OCI-LY7 (cell line): ENCODE measurements at regions not wholly inside any gene's neighbourhood (a gene's known extent, or its start where the extent isn't known, plus 50 kb on each side); places are given as distances from the start of the nearest gene placed in this dataset.
"Not testable (repeated sequence)": the region's sequence is repeated elsewhere in the genome, so short reads cannot be mapped to it uniquely, and the experiment has no call there.

Source experiments
- BruUV-seq: library from RNA; stranded (reverse); fragments of 400-500 nt; replicated peaks from 2 replicates; lab custom pipeline; 2021; lab: Mats Ljungman, UMichigan
- CTCF ChIA-PET: fragments of 300-600 bp; sonication (Branson Sonifier 250); formaldehyde crosslinking; loops from one replicate; lab custom pipeline; 2022; ENCODE audit warnings: antibody characterized with exemption; ENCODE audit not compliant: unreplicated experiment; lab: Charles Lee
- POLR2A ChIA-PET: fragments of 300-600 bp; sonication (Branson Sonifier 250); formaldehyde crosslinking; loops from one replicate; lab custom pipeline; 2022; ENCODE audit warnings: antibody characterized with exemption; lab: Charles Lee
- DNase-seq: peaks from one replicate; pipeline ENCODE4 v3.0.0-alpha.2; 2015; ENCODE audit warnings: low spot score
- H2AFZ ChIP-seq: fragments of 200-600 bp; sonication (generic), shearing (Covaris generic); 2 replicates; pipeline ENCODE4 v1.6.1; 2014; ENCODE audit warnings: mild to moderate bottlenecking, antibody characterized with exemption, low read length, moderate library complexity
- H3K27ac ChIP-seq: fragments of 200-600 bp; sonication (generic); 2 replicates; pipeline ENCODE4 v1.5.1; 2014; ENCODE audit warnings: mixed run types, low read depth, mild to moderate bottlenecking, moderate library complexity, low read length, inconsistent platforms; ENCODE audit not compliant: poor library complexity, severe bottlenecking
- H3K36me3 ChIP-seq: fragments of 200-600 bp; sonication (generic); 2 replicates; pipeline ENCODE4 v1.6.1; 2014; ENCODE audit warnings: mild to moderate bottlenecking, antibody characterized with exemption, low read length, moderate library complexity, mixed read lengths; ENCODE audit not compliant: insufficient read depth
- H3K4me1 ChIP-seq: fragments of 200-600 bp; sonication (generic); 2 replicates; pipeline ENCODE4 v1.5.1; 2014; ENCODE audit warnings: mild to moderate bottlenecking, low read length; ENCODE audit not compliant: insufficient read depth, poor library complexity, severe bottlenecking
- H3K4me2 ChIP-seq: fragments of 200-600 bp; sonication (generic); 2 replicates; pipeline ENCODE4 v1.6.1; 2014; ENCODE audit warnings: mild to moderate bottlenecking, low read length
- H3K4me3 ChIP-seq: fragments of 200-600 bp; sonication (generic); 2 replicates; pipeline ENCODE4 v1.5.1; 2014; ENCODE audit warnings: mild to moderate bottlenecking, low read depth, low read length; ENCODE audit not compliant: poor library complexity, severe bottlenecking
- H3K79me2 ChIP-seq: fragments of 200-600 bp; sonication (generic); 2 replicates; pipeline ENCODE4 v1.6.1; 2016; ENCODE audit warnings: low read depth, mild to moderate bottlenecking, low read length, moderate library complexity, mixed read lengths; ENCODE audit not compliant: insufficient read depth
- H3K9me2 ChIP-seq: fragments of 200-600 bp; sonication (generic); 2 replicates; pipeline ENCODE4 v1.6.1; 2016; ENCODE audit warnings: mild to moderate bottlenecking, low read length, mixed read lengths; ENCODE audit not compliant: insufficient read depth
- H3K9me3 ChIP-seq: fragments of 200-600 bp; sonication (generic); 2 replicates; pipeline ENCODE4 v1.6.1; 2014; ENCODE audit warnings: mild to moderate bottlenecking, mixed run types, low read length, mixed read lengths
- H4K20me1 ChIP-seq: fragments of 200-600 bp; sonication (generic); 2 replicates; pipeline ENCODE4 v1.6.1; 2014; ENCODE audit warnings: mild to moderate bottlenecking, antibody characterized with exemption, low read length, moderate library complexity, mixed read lengths; ENCODE audit not compliant: insufficient read depth
- EZH2phosphoT487 ChIP-seq: fragments of 200-600 bp; sonication (generic); IDR thresholded peaks from 2 replicates; pipeline ENCODE4 v1.6.1; 2018; ENCODE audit warnings: low read depth, borderline replicate concordance, mild to moderate bottlenecking, mixed run types, antibody characterized with exemption, low read length, moderate library complexity, mixed read lengths
- intact Hi-C: fragments of 100-400 bp; cut with micrococcal nuclease; formaldehyde crosslinking; loops from one replicate; pipeline ENCODE4 v1.10.0; 2022; ENCODE audit not compliant: unreplicated experiment
- TF ChIP-seq, protein P1 (sequence below): fragments of 200-600 bp; sonication (generic); conservative IDR thresholded peaks from 2 replicates; pipeline ENCODE4 v1.5.1; 2014; ENCODE audit warnings: mild to moderate bottlenecking, antibody characterized with exemption, low read length, moderate library complexity, mixed read lengths

DNA sequence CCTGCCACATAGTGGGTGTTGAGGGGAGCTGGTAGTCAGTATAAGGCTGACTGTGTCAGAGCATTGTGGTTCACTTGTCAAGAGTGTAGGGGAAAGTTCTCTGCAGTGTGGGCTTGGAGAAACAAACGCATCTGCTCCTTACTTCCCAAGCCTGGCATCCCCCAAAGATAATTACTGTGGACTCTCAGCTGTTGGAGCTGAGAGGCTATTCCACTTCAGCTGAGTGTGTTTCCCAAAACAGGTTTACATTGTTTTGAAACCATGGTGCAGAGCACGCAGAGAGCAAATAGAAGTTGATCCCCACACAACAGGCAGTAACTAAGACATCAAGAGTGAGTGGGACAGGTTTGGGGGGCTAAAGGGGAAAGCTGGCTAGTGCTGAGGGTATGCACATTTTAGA is 181.0 kb upstream of the EOLA2 start:
- Histone ChIP-seq H3K9me3 (no peaks in the 10 kb centered on the region), H4K20me1 (no peaks in the 10 kb centered on the region), H2AFZ (no peak overlapping the region), H3K36me3 (no peaks in the 10 kb centered on the region), H3K27ac (no peak overlapping the region), H3K79me2 (no peaks in the 10 kb centered on the region), H3K4me3 (no peak overlapping the region), H3K4me1 (no peaks in the 10 kb centered on the region), H3K4me2 (no peak overlapping the region), H3K9me2 (no peaks in the 10 kb centered on the region)
- DNase-seq = no peak
- intact Hi-C loops = no loop called here
- CTCF ChIA-PET = no interaction called here
- BruUV-seq = no TSS peak
- POLR2A ChIA-PET = no interaction called here
- TF ChIP-seq, protein P1, sequence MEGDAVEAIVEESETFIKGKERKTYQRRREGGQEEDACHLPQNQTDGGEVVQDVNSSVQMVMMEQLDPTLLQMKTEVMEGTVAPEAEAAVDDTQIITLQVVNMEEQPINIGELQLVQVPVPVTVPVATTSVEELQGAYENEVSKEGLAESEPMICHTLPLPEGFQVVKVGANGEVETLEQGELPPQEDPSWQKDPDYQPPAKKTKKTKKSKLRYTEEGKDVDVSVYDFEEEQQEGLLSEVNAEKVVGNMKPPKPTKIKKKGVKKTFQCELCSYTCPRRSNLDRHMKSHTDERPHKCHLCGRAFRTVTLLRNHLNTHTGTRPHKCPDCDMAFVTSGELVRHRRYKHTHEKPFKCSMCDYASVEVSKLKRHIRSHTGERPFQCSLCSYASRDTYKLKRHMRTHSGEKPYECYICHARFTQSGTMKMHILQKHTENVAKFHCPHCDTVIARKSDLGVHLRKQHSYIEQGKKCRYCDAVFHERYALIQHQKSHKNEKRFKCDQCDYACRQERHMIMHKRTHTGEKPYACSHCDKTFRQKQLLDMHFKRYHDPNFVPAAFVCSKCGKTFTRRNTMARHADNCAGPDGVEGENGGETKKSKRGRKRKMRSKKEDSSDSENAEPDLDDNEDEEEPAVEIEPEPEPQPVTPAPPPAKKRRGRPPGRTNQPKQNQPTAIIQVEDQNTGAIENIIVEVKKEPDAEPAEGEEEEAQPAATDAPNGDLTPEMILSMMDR = no peak
- no peak for TF ChIP-seq EZH2phosphoT487

DNA sequence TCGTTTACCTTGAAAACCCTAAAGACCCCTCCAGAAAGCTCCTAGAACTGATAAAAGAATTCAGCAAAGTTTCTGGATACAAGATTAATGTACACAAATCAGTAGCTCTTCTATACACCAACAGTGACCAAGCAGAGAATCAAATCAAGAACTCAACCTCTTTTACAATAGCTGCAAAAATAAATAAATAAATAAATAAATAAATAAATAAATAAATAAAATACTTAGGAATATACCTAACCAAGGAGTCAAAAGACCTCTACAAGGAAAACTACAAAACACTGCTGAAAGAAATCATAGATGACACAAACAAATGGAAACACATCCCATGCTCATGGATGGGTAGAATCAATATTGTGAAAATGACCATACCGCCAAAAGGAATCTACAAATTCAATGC is 186.8 kb upstream of the EOLA2 start:
- H3K4me1 ChIP-seq, H3K9me2 ChIP-seq, H3K9me3 ChIP-seq, H2AFZ ChIP-seq, H3K79me2 ChIP-seq, H3K27ac ChIP-seq, H3K4me3 ChIP-seq, CTCF ChIA-PET, H3K36me3 ChIP-seq, DNase-seq, POLR2A ChIA-PET, intact Hi-C loops, H3K4me2 ChIP-seq, H4K20me1 ChIP-seq, BruUV-seq: not testable (repeated sequence)

DNA sequence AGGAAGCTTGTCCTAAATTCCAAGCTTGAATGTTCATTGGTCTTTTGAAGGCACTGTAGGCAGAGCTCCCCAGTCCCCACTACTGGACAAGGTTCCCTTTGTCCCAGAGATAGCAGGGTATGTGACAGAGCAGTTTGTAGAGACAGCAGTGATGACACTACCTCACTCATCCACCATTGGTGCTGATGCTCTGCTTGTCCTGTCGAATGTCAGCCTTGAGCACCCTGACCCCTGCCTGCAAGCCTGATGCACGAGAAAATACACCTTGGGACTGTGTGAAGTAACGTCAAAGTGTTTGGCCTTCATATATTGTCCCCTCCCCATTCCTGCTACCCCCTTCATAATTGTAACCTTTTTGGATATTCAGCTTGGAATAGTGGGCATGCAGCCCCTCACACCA is 188.9 kb upstream of the EOLA2 start:
- intact Hi-C loops = no loop called here
- no peaks in the 10 kb centered on the region for H3K79me2 ChIP-seq
- no peaks in the 10 kb centered on the region for H3K9me3 ChIP-seq
- ChIA-PET POLR2A (no interaction called here), CTCF (no interaction called here)
- H4K20me1 ChIP-seq = no peaks in the 10 kb centered on the region
- H3K4me2 ChIP-seq = no peak overlapping the region
- no peak for DNase-seq
- H3K4me1 ChIP-seq = no peaks in the 10 kb centered on the region
- BruUV-seq = no TSS peak
- no peak overlapping the region for H3K27ac ChIP-seq
- no peaks in the 10 kb centered on the region for H3K36me3 ChIP-seq
- H3K4me3 ChIP-seq = no peak overlapping the region
- no peaks in the 10 kb centered on the region for H3K9me2 ChIP-seq
- no peak overlapping the region for H2AFZ ChIP-seq
- TF ChIP-seq EZH2phosphoT487 = no peak
- TF ChIP-seq, protein P1 = no peak
